HG03457 (cell line): ENCODE measurements at regions not wholly inside any gene's neighbourhood (a gene's known extent, or its start where the extent isn't known, plus 50 kb on each side); places are given as distances from the start of the nearest gene placed in this dataset.

Experiments used
- ATAC-seq: cut with Tn5 transposase; IDR thresholded peaks from one replicate; pipeline ENCODE4 v1.9.1; 2021; ENCODE audit warnings: moderate number of reproducible peaks; ENCODE audit not compliant: unreplicated experiment

DNA sequence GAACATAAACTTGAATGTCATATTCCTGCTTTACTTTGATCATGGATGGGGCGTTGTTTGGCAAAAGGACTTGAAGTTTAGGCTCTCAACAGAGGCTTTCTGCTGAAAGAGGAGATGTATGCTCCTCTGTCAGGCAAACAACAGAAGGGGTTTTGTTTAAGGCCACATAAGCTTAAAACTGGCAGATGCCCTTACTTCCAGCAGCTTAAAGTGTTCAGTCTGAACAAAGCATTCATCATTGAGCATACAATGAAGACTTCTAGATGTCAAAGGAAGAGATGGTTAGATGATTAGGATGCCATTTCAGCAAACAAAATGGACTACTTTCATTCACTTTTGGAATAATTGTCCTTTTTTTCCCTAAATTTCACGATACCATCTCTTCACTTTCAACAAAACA is 484.5 kb downstream of the SLITRK6 start:
- no peak for ATAC-seq

DNA sequence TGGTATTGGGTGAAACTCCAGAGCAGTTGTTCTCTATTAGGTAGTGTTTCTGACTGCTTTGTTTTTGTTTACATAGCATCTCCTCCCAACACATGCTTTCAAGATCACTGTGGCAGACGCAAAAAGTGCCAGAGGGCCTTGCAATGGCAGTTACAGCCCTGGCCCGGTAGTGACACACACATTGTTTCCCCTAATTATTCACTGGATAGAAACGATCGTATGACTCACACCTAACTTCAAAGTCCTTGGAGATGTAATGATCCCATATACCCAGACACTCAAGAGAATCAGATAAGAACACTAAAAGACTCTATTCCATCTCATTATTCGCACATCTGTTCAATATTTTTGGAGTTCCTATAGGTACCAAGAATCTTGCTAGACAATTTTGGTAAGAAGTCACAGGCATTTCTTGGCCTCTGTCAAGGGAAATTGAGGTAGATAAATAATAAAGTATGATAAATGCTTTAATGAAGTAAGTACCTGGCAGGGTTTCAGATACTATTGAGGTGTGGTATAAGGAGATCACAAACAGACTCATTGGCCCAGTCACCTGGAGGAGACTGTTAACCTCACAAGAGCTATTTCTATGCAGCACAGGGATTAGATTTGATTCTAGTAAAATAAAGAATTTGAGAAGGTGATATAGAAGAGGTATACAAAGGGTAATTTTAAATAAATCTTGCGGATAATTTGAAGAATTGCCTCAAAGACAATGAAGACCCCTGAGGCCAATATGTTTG is 485.3 kb downstream of the SLITRK6 start:
- no peak for ATAC-seq

DNA sequence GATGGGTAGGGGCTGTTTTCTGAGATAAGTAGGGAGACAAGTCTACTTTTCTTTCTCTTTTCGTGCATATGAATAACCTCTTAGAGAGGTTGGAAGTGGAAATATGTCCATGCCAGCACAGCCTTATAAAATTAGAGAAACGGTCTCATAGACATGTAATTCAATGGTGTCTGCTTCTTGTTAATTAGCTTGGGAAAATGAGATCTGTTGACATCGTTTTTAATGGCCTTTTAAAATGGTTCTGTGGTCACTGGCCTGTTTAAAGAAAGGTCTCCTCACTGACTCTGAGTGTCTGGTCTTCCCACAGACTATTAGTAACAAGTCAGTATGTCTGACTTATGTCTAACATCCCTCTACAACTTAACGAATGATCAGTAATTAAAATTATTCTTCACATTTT is 487.1 kb downstream of the SLITRK6 start:
- ATAC-seq, result no peak

DNA sequence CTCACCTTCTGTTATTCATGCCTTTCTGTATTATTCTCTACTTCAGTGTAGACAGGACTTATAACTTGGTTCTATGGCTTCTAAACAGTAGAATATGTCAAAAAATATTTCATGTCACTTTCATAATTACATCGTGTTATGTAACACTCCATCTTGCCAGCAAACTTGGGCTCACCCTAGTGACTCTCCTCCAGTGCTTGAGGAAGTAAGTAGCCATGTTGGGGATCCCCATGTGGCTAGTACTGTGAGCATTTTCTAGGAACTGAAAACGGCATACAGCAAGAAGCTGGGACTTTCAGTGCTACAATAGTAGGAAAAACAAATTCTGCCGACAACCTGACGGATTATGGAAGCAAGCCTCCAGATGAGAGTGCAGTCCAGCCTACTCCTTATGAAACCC is 495.6 kb downstream of the SLITRK6 start:
- no peak for ATAC-seq

DNA sequence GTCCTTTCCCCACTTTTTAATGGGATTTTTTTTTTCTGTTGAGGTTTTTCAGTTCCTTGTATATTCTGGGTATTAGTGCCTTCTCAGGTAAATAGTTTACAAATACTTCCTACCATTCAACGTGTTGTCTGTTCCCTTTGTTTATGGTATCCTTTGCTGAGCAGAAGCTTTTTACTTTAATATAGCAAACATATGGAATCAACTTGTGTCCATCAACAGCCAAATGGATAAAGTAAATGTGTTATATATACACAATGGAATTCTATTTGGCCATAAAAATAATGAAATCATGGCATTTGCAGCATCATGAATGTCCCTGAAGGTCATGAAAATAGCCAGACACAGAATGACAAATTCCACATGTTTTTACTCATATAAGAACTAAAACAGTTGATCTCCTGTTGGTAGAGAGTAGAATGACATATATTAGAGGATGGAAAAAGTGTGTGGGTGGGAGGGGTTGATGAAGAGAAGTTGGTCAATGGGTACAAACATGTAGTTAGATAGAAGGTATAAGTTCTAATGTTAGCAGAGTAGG is 500.8 kb downstream of the SLITRK6 start:
- no peak for ATAC-seq

DNA sequence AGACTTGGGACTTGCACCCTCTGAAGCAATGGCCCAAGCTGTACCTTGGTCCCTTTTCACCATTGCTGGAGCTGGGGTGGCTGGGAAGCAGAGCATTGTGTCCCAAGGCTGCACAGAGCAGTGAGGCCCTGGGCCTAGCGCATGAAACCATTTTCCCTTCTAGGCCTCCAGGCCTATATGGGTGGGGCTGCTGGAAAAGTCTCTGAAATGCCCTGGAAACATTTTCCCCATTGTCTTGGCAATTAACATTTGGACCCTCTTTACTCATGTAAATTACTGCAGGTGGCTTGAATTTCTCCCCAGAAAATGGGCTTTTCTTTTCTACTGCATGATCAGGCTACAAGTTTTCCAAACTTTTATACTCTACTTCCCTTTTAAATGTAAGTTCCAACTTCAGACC is 510.5 kb downstream of the SLITRK6 start:
- ATAC-seq, result no peak

DNA sequence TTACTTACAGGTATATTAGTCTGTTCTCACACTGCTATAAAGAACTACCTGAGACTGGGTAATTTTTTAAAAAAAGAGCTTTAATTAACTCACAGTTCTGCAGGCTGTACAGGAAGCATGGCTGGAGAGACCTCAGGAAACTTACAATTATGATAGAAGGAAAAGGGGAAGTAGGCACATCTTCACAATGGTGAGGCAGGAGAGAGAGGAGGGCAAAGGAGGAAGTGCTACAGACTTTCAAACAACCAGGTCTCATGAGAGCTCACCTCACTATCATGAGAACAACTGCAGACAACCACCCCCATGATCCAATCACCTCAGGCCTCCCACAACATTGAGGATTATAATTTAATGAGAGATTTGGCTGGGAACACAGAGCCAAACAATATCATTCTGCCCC is 511.7 kb downstream of the SLITRK6 start:
- no peak for ATAC-seq

DNA sequence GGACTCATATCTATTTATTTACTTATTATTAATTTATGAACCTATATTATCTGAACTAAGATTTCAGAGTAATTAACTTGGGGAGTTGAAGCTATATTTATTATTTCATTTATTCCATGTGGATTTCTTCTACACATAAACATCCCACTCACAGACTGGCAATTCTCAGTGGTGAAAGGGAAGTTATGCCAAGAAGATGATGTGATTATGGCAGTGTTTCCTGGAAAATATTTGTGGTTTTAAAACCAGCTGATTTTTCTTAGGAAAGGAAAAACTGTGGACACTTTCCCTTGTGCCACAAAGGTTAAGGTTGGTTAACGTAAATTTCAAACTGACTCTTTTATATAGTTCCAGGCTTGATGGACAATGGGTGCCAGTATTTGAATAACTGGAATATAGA is 513.1 kb downstream of the SLITRK6 start:
- ATAC-seq, result no peak

DNA sequence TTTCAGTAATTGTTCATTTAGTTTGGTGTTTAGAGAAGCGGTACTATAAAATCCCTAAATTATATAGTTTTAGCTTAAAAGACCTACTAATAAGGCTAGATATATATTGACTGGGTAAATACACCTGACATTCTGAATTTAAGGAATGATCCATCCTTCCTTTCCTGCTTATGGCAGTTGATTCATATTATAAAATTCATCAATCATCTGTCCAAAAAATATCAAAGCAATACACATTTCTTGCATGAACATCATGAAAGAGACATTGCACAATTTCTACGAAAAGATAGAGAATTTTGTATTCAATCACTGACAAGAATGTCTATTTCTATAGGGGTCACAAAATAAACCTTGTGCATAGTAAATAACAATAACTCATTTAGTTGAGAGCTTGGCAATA is 514.9 kb downstream of the SLITRK6 start:
- ATAC-seq, result no peak

DNA sequence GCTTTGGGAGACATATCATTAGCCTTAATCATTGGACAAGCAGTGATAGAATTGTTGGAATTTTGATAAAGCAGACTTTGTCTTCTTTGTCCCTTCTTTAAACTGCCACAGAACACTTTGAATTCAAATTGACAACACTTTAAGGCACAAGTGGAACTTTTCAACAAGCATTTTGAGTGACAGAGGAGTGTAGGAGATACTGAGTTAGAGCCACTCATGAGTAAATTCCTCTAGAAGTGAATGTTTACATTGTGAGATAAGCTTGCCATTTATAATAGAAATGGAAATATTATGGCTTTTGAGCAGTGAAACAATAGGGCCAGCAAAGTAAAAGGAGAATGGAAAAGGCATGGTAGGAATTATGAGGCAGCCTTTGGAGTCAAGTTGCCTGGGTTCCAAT is 515.8 kb downstream of the SLITRK6 start:
- ATAC-seq, result no peak

DNA sequence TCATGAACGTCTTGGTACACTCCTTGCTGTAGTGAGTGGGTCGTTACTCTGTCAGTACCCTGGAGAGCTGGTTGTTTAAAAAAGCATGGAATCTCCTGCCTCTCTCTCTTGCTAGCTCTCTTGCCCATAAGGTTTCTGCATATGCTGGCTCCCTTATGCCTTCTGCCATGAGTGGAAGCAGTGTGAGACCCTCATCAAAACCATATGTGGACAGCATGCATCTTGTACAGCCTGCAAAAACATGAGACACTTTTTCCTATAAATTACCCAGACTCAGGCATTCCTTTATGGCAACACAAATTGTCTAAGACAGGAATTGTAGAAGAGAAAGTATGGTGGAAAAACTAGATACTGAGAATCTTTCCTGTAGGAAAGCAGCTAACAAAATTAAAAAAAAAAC is 516.3 kb downstream of the SLITRK6 start:
- ATAC-seq, result no peak

DNA sequence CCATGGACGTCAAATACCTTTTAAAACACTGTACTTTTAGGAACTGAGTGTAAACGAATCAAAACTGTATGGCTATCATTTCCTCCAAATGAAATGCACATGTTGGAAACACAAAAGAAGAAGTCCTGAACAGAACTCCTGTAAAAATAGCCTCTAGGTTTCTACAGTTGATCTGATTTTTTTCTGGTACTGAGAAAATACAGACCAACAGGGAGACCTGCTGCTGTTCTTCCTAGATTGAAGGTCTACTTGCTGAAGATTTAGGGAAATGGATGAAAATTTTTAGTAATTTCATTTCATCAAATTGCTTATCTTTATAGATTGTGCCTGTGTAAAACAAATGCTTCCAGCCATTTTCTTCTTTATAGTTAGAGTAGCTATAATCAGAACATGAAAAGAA is 520.4 kb downstream of the SLITRK6 start:
- no peak for ATAC-seq

DNA sequence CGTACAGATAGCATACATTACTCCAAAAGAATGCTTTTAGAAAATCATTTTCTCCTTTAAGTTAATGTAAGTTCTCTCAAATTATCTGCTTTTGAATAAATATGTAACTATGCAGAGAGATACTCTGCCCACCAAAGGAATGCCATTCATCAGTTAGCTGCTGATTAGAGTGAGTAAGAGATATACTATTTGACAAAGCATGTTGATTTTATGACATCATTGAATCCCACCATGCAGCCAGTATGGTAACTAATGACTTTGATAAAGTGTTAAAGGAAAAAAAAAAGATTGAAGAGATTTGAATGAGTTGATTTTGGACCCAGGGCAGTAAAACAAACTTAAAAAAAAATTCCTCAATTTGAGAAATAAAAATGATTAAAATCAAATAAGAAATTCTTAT is 521.5 kb downstream of the SLITRK6 start:
- no peak for ATAC-seq

DNA sequence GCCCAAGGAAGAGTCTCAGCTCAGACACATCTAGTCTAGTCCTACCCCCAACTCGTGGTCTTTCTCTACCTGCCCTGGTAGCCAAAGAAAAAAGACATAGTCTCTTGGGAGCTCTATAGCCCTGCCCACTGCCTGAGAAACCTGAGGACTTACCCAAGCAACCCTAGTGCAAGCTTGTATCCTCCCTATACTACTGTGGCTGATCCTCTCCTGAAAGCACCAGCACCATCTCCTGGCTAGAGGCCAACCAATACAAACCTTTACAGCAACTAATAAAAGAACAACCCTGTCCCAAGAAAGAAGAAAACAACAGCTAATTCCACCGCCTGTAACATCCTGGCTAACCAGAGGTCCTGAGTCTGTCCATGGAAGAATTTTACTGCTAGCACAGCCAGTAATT is 532.4 kb downstream of the SLITRK6 start:
- no peak for ATAC-seq

DNA sequence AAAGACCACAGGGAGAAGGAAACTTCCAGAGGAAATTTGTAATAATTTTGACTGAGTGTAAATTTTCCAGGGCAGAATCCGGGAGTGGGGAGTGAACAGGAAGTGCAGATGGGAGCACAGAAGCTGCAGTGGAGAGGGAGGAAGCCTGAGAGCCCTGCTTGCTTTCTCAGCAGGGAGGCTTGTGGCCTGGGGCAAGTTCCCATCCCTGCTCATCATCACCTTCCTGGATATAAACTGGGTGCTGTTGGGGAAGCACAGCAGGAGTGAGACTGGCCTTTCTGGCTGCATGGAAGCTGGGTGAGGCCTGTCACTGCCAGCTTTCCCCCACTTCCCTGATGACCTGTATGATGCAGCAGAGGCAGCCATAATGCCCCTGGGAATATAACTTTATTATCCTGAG is 532.9 kb downstream of the SLITRK6 start:
- ATAC-seq, result no peak

DNA sequence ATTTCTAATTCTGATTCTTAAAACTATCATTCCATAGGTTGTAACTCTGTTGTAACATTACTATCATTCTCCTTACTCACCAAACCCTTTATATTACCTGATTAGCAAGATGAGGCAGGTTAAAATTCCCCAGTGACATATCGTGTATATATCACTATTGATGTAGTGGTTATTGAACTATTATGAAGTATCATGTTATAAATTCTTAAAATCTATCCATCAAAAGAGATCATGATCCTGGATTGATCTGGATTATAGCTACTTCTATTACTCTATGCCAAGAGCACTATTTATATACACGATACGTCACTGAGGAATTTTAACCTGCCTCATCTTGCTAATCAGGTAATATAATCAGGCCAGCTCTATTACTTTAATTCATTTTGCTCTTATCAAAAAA is 533.9 kb downstream of the SLITRK6 start:
- ATAC-seq, result no peak

DNA sequence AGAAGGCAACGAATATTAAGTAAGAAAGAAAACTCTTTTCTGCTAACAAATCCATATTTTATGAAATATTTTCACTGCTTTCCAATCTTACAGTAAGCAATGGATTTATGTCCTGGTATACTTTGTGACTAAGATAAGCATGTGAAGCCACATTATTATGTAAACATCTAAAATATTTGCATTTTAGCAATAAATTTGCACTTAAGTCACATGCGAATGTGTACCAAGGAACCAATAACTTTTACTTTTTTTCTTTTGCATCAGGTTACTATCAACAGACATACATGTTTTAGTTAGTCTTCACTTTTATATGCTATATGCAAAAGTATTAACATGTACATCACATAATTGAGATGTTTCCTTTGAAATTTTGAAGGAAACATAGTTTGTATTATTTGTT is 536.7 kb downstream of the SLITRK6 start:
- no peak for ATAC-seq

DNA sequence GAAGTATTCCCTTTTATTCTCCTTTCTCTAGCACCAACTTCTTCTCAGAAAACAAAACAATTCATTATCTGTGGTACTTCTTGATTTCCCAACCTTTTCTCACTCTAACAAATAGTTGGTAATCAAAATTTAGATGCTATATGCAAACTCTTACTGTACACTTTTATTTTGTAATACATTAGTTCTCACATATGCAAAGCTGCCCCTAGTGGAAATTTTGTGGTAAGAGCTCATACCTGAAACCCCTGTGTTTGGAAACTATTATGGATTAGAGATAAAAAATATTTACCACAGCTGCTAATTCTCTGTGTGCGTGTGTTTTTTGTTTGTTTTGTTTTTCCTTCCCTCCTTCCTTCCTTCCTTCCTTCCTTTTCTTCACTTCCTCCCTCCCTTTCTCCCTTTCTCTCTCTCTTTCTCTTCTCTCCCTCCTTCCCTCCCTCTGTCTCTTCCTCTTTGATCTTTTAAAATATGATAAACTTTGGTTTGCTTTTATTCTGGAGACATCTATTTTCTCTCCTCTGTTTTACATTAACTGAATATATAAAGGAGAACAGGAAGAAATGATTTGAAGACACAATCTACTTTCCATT is 537.4 kb downstream of the SLITRK6 start:
- ATAC-seq, result no peak

DNA sequence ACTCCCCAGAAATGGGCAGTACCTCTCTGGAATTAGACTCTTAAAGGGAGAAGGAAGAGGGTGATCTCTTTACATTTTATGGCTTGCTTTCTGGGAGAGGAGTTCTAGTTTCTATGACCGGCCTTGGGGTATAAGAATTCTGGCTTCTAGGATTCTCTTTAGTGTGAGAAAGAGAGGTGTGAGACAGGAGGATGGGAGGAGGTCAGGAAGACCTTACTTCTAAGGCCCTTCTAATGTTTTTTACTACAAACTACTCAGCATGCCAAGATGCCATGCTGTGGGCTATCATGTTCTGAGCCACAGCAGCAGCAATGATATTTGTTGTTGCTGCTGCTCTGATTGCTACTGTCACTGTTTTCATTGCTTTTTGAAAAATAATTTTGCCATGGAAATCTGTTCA is 538.3 kb downstream of the SLITRK6 start:
- no peak for ATAC-seq

DNA sequence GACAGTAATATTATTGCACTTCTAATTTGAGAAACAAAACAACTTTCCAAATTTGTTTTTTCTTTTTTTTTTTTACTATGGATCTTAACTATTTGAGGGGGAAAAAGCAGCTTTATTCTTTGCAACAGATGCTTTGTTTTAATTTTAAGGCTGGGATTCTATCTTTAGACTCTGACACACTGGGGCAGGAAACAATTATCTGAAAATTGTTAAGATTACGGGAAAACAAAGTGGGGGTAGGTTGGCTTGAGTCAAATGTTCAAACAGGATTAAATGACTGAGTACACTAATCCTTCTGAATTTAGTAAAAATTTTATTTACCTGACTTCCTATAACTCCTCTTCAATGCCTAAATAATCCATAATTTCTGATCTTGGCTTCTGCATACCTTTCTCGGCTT is 543.2 kb downstream of the SLITRK6 start:
- ATAC-seq, result no peak

DNA sequence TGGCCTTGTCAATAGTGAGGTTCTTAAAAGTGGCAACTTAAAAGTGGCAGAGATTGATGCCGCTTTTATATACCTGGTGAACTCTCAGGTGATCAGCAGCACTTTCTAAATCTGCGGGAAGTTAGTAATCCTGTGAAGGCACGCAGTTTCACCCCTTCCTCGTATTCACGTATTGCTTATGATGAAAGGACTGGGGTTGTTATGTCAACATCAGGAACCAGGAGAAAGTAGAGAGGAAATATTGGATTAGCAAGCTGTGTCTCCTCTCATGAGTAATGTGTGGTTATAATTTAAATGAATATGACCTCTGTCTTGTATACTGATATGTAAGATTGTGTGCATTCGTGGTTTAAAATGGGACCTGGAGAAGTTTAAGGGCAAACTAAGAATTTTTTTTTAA is 544.6 kb downstream of the SLITRK6 start:
- ATAC-seq, result no peak

DNA sequence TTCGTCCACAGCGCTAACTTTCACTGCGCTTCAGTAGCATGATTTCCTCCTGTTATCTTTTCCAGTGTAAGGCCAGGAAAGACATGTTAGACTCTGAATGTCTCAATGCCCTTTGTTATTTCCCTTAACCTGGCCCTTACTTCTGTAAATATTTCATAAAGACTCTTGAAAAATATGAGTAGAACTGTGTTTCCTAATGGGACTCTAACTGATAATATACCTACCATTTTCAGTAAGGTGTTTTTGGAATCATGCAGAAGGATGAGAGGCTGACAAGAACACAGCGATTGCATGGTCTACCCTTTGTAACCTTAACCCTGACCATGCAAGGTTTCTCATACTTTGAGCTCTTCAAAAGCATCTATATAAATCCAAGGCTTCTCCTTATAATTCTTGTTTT is 550.1 kb downstream of the SLITRK6 start:
- ATAC-seq, result no peak

DNA sequence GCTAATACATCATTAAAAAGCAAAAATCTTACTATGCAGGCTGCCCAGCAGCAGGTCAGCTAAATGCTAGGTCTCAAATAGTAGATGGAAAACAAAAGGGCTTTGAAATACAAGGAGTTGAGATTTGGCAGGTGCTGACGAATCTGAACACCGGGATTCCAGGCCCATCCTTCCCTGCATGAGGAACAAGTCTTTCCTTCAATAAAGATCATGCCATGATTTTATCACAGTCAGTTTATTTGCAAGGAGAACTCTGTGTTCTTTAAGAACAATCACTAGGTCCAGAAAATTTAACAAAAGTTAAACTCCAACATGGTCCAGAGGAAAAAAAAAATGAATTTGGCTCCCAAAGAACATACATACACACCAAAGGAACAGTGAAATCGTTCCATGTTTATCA is 551.4 kb downstream of the SLITRK6 start:
- no peak for ATAC-seq
